ENCODE measurements at regions not wholly inside any gene's neighbourhood (a gene's known extent, or its start where the extent isn't known, plus 50 kb on each side); places are given as distances from the start of the nearest gene placed in this dataset.
"Not testable (repeated sequence)": the region's sequence is repeated elsewhere in the genome, so short reads cannot be mapped to it uniquely, and the experiment has no call there.

DNA sequence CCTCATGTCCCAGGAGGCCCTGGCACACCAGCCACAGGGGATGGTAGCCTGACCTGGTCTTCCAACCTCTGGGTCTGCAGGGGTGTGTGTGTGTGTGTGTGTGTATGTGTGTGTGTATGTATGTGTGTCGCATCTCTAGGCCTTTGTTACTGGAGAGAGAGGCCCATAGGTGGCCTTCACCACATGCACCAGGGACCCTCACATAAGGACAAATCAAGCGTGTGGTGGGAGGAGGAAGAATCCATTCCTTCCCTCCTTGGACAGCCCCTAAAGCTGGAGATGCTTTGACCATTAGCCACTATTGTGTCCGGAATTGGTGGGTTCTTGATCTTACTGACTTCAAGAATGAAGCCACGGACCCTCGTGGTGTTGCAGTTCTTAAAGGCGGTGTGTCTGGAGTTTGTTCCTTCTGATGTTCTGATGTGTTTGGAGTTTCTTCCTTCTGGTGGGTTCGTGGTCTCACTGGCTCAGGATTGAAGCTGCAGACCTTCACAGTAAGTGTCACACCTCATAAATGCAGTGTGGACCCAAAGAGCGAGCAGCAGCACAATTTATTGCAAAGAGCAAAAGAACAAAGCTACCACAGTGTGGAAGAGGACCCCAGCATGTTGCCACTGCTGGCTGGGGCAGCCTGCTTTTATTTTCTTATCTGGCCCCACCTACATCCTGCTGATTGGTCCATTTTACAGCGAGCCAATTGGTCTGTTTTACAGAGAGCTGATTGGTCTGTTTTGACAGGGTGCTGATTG lies 104.1 kb downstream of the DDX1 start:
- H3K4me1 Mint-ChIP-seq = no peaks in the 10 kb centered on the region
- no peaks in the 10 kb centered on the region for H3K36me3 Mint-ChIP-seq
- no peaks in the 10 kb centered on the region for H3K9me3 Mint-ChIP-seq
- no peak overlapping the region for H3K27ac Mint-ChIP-seq
- no peak overlapping the region for H3K4me3 Mint-ChIP-seq
- H3K27me3 Mint-ChIP-seq = no peaks in the 10 kb centered on the region

DNA sequence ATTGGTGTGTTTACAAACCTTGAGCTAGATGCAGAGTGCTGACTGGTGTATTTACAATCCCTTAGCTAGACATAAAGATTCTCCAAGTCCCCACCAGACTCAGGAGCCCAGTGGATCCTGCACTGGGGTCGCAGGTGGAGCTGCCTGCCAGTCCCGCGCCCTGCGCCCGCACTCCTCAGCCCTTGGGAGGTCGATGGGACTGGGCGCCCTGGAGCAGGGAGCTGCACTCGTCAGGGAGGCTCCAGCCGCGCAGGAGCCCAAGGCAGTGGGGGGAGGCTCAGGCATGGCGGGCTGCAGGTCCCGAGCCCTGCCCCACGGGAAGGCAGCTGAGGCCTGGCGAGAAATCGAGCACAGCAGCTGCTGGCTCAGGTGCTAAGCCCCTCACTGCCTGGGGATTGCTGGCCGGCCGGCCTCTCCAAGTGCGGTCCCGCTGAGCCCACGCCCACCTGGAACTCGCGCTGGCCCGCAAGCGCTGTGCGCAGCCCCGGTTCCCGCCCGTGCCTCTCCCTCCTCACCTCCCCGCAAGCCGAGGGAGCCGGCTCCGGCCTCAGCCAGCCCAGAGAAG lies 105.0 kb downstream of the DDX1 start:
- not testable (repeated sequence) for H3K27ac Mint-ChIP-seq, H3K4me1 Mint-ChIP-seq, H3K9me3 Mint-ChIP-seq, H3K4me3 Mint-ChIP-seq, H3K36me3 Mint-ChIP-seq, H3K27me3 Mint-ChIP-seq

DNA sequence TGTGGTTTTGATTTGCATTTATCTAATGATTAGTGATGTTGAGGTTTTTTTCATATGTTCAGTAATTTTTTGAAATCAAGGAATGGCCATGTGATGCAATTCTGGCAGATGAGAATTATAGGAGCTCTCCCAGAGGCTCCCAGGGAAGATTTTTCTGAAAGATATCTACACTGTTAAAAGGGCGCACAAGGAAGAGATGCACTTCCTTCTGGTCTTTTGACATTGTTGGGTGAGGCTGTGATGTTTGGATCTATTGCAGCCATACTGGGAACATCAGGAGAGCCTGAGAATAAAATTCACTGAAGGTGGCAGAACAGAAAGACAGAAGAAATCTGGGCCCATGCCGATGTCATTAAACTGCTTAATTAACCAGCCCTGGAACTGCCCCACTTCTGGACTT lies 108.5 kb downstream of the DDX1 start:
- Mint-ChIP-seq H3K9me3 (no peaks in the 10 kb centered on the region), H3K27ac (no peak overlapping the region)

DNA sequence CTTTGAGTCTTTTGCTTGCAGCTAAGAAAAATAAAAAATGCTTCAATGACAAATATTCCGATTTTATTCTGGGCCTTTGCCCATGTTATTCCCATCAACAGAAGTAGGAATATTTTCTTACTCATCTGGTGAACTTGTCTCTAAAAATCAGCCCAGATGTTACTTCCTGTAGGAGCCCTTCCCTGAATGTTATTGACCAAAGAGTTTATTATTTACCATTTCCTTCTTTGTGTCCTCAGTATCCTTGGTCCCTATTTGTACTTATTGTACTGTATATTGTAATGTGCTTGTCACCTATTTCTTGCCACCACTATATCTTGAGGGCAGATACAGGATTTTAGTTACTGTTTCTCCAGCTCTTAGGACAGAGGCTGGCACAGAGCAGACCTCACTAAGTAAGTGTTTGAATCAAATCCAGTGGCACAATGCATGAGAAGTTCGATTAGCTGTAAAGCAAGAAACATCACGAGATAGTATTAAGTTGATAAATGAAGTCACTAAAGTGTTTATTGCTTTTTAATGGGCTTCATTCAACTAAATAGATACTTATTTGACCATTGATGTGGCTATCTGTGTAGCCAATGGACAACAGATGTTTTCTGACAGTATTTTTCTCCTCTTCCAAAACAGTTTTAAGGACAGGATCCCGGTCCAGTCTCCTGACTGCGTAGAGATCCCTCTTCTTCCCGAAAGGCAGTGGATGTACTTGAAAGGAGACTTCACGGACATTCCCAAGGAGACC lies 109.1 kb downstream of the DDX1 start:
- Mint-ChIP-seq H3K9me3 (no peaks in the 10 kb centered on the region), H3K4me3 (no peak overlapping the region), H3K27me3 (no peaks in the 10 kb centered on the region), H3K4me1 (no peaks in the 10 kb centered on the region), H3K27ac (no peak overlapping the region), H3K36me3 (no peaks in the 10 kb centered on the region)

More for the DNA sequence above, 108.5 kb downstream of the DDX1 start:
- H3K4me3 Mint-ChIP-seq = no peak overlapping the region
- no peaks in the 10 kb centered on the region for H3K36me3 Mint-ChIP-seq
- no peaks in the 10 kb centered on the region for H3K27me3 Mint-ChIP-seq
- no peaks in the 10 kb centered on the region for H3K4me1 Mint-ChIP-seq

DNA sequence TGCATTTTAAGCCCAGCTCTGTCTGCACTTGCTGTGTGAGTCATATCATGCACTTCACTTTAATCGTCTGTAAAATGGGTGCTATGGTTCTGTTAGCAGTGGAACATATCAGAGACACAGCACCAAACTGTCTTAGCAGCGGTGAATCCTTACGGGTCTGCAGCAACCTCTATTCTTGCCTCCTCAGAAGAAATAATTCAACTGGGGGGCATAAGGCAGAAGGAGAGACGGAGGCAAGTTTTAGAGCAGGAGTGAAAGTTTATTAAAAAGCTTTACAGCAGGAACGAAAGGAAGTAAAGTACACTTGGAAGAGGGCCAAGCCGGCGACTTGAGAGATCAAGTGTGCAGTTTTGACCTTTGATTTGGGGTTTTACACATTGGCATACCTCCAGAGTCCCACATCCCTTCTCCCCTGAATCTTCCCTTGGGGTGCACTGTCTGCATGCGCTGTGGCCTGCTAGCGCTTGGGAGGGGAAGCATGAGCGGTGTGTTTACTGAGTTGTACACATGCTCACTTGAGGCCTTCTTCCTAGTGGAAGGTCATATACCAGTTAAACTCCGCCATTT lies 109.8 kb downstream of the DDX1 start:
- H3K27ac Mint-ChIP-seq = no peak overlapping the region
- H3K9me3 Mint-ChIP-seq = no peaks in the 10 kb centered on the region
- H3K36me3 Mint-ChIP-seq = no peaks in the 10 kb centered on the region
- H3K27me3 Mint-ChIP-seq = no peaks in the 10 kb centered on the region
- no peak overlapping the region for H3K4me3 Mint-ChIP-seq
- H3K4me1 Mint-ChIP-seq = no peaks in the 10 kb centered on the region

DNA sequence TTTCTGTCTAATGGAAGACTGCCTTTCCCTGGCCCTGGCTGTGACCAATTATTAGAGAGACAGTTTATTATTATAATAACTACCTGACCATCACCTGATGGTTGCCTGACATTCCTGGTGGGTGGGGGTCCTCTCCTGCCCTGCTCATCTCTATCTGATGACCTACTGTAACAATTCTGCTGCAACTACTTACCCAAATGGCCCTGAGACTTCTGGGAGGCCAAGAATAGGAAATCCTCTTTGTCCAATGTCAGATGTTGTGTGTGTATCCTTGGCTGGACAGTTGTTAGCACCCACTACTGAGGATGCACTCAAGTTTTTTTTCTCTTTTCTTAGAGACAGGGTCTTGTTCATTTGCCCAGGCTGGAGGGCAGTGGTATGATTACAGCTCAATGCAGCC lies 110.3 kb downstream of the DDX1 start:
- Mint-ChIP-seq H3K27ac (no peak overlapping the region), H3K4me1 (no peaks in the 10 kb centered on the region), H3K27me3 (no peaks in the 10 kb centered on the region), H3K9me3 (no peaks in the 10 kb centered on the region), H3K36me3 (no peaks in the 10 kb centered on the region), H3K4me3 (no peak overlapping the region)

DNA sequence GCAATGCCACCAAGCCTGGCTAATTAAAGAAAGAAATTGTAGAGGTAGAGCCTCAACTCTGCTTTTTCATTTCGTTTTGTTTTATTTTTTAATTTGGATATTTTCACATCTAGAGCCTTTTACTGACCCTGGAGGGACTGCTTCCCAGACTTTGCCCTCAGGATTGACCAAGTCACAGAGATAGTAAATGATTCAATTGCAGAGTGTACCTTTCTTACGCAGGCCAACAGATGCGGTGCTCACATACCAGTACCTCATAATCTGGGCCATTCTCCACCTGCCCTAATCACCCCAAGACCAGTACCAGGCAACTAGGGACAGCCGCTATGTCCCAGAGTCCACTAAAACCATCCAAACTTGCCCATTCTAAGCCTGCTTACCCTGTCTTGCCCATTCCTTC lies 110.8 kb downstream of the DDX1 start:
- H3K9me3 Mint-ChIP-seq = no peaks in the 10 kb centered on the region
- no peaks in the 10 kb centered on the region for H3K36me3 Mint-ChIP-seq
- H3K27me3 Mint-ChIP-seq = no peaks in the 10 kb centered on the region
- no peak overlapping the region for H3K4me3 Mint-ChIP-seq
- no peak overlapping the region for H3K27ac Mint-ChIP-seq
- no peaks in the 10 kb centered on the region for H3K4me1 Mint-ChIP-seq

DNA sequence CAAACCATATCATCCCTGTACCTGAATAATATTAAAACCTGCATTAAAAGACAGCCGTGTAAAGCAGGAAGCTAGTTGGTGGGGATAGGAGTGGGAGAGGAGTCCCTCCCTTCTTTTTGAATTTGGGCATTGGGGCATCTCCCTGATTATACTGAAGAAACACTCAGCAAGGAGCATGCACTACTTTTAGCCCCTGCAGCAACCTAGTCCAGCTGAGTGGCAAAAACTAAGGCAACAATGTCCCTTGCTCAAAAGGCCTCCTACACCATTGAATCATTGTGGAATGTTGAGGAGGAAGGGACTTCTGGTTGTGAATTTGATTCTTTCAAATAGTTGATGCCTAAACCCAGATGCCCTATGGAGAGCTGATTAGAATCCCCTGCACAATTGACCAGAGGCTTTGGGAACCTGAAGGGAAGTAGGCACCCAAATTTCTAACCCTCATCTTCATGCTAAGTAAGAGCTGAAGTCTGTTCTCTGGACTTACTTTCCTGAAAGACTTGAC lies 111.7 kb downstream of the DDX1 start:
- no peaks in the 10 kb centered on the region for H3K4me1 Mint-ChIP-seq
- H3K27ac Mint-ChIP-seq = no peak overlapping the region
- H3K27me3 Mint-ChIP-seq = no peaks in the 10 kb centered on the region
- H3K4me3 Mint-ChIP-seq = no peak overlapping the region
- H3K9me3 Mint-ChIP-seq = no peaks in the 10 kb centered on the region
- H3K36me3 Mint-ChIP-seq = no peaks in the 10 kb centered on the region

DNA sequence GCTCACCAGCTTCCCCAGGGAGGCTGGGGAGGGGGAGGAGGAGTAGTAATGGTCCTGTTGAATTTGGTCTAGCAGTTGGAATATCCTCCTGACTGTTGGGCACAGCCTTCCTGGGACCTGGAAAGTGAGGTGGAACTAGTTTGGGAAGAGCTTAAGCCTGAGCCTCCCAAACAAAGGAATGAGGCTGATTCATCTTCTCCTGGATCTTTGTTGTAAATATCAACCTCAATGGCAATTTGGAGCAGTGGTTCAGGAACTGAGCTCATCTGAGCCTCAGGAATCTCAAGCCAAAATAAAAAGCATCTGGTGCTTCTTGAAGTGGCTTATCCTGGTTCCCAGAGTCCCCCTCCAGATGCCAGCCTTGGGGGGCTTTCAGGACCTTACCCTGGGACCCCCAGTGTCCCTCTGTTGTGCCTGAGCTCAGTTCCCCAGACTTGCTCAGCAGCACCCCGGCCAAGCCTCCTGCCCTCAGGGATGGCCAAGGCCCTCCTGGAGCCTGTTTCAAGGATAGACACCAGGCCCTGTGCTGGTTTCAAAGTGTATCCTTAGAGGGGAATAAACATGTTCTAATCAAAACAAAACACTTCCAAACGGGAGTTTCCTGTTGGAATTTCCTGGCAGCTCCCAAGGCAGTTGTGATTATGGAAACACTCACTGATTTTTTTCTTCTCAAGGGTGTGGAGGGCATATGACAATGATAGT lies 112.6 kb downstream of the DDX1 start:
- Mint-ChIP-seq H3K9me3 (no peaks in the 10 kb centered on the region), H3K4me3 (no peak overlapping the region), H3K27me3 (no peaks in the 10 kb centered on the region), H3K36me3 (no peaks in the 10 kb centered on the region), H3K27ac (no peak overlapping the region), H3K4me1 (no peaks in the 10 kb centered on the region)

DNA sequence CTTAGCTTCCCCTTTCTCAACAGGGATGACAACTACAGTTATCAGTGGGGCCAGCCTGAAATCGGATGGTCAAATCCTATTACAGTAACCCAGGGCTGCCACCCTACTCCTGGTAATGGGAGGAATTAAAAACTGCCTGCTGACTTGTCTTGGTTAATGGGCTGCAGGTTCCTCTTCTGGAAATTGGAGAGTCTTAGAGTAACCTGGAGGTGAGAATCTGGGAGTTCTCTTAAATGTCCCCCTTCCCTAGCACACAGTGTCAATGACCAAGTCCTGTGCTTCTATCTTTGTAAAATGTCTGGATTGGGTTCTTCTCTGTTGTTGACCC lies 113.1 kb downstream of the DDX1 start:
- Mint-ChIP-seq H3K36me3 (no peaks in the 10 kb centered on the region), H3K4me1 (no peaks in the 10 kb centered on the region), H3K27me3 (peaks cover 2% of the 10 kb centered on the region), H3K27ac (no peak overlapping the region), H3K4me3 (no peak overlapping the region), H3K9me3 (no peaks in the 10 kb centered on the region)

DNA sequence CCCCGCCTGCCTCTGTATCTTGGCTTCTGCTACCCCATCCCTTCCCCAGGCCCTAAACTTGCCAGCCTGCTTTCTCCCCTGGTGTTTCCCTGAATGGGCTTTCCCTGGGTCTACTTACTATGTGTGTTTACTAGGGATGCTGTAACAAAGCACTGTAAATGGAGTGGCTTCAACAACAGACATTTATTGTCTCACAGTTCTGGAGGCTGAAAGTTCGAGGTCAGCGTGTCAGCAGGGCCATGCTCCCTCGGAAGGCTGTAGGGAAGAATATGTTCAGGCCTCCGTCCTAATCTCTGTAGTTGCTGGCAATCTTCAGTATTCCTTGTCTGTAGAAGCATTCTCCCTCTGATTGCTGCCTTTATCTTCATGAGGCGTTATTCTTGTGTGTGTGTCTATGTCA lies 113.6 kb downstream of the DDX1 start:
- no peaks in the 10 kb centered on the region for H3K9me3 Mint-ChIP-seq
- H3K4me3 Mint-ChIP-seq = no peak overlapping the region
- no peaks in the 10 kb centered on the region for H3K4me1 Mint-ChIP-seq
- peaks cover 3% of the 10 kb centered on the region for H3K27me3 Mint-ChIP-seq
- H3K27ac Mint-ChIP-seq = no peak overlapping the region
- H3K36me3 Mint-ChIP-seq = no peaks in the 10 kb centered on the region

DNA sequence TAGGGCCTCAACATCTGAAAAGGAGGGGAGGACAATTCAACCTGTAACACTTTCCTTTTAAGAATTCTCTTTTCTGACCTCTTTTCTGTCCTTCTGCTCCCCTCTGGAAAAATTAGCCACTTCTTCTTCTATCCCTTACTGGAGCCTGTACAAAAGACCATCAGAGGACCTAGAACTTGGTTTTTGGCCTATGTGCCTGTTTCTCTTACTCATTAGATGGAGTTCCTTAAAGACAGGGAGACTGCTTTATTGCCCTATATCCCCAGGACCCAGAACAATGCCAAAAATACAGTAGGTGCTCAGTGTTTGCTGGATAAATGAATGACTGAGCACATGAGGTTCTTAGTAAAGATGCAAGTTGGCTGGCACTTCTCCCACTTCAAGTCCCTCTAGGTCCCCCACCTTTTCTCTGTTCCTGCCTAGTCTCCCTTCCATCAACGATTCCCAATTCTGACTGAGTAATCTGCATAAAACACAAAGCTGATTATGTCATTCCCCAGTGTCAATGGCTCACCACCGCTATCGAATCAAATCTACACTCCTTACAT lies 114.2 kb downstream of the DDX1 start:
- no peak overlapping the region for H3K4me3 Mint-ChIP-seq

DNA sequence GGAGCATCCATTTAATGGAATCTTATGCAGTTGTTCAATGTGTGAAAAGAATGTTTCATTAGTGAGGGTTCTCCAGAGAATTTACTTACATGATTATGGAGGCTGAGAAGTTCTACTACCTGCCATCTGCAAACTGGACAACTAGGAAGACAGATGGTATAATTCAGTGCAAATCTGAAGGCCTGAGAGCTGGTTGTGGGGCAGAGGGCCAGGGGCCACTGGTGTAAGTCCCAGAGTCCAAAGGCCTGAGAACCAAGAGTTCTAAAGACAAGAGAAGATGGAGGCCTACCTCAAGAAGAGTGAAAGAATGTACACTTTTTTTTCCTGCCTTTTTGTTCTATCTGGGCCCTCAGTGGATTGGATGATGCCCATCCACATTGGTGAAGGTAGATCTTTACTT lies 114.8 kb downstream of the DDX1 start:
- Mint-ChIP-seq H3K27me3 (peaks cover 3% of the 10 kb centered on the region), H3K36me3 (no peaks in the 10 kb centered on the region), H3K27ac (no peak overlapping the region), H3K4me3 (no peak overlapping the region), H3K9me3 (no peaks in the 10 kb centered on the region), H3K4me1 (no peaks in the 10 kb centered on the region)

More for the DNA sequence above, 114.2 kb downstream of the DDX1 start:
- H3K36me3 Mint-ChIP-seq = no peaks in the 10 kb centered on the region
- no peaks in the 10 kb centered on the region for H3K4me1 Mint-ChIP-seq
- no peaks in the 10 kb centered on the region for H3K9me3 Mint-ChIP-seq
- H3K27me3 Mint-ChIP-seq = peaks cover 3% of the 10 kb centered on the region
- H3K27ac Mint-ChIP-seq = no peak overlapping the region

DNA sequence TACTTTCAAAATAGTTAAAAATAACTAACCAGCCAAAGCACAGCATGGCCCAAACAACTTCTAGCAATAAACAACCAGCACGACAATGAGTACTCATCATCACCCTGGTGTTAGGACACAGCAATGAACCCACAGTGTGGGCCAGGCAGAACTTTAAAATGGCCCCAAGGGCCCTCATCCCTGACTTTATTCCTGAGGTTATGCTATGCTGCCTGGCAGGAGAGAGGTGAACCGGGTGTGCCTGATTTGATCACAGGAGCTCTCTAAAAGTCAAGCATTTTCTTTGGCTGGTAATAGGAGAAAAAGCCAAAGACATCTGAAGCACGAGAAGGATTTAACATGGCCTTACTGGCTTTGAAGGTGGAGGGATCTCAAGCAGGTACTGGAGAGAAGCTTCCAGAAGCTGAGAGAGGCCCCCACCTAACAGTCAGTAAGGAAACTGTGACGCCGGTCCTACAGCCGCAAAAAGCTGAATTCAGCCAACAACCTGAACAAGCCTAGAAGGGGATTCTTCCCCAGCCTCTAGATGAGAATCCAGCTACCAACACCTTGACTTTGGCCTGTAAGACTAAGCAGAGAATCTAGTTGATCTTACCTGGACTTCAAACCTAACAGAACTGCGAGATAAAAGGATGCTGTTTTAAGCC lies 115.4 kb downstream of the DDX1 start:
- peaks cover 3% of the 10 kb centered on the region for H3K27me3 Mint-ChIP-seq
- no peaks in the 10 kb centered on the region for H3K9me3 Mint-ChIP-seq
- no peak overlapping the region for H3K27ac Mint-ChIP-seq
- no peak overlapping the region for H3K4me3 Mint-ChIP-seq
- H3K36me3 Mint-ChIP-seq = no peaks in the 10 kb centered on the region
- no peaks in the 10 kb centered on the region for H3K4me1 Mint-ChIP-seq

DNA sequence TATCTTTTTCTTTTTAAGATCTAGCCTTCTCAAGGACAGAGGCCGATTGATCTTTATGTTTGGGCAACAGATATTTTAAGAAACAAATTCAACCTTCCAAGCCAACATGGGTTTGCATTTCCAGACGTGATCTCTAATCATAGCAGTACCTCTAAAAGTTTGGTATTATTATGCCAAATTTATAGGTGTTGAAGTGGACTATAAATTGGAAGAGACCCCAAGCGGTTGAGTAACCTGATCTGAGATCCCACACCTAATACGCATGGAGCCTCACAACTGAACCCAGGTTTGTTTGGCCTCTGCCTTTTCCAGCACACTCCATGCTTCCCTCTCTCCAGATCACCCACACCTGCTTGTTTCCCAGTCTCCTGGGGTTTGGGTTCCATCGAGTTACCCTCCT lies 116.5 kb downstream of the DDX1 start:
- no peak overlapping the region for H3K27ac Mint-ChIP-seq
- peaks cover 3% of the 10 kb centered on the region for H3K27me3 Mint-ChIP-seq
- H3K36me3 Mint-ChIP-seq = no peaks in the 10 kb centered on the region
- no peak overlapping the region for H3K4me3 Mint-ChIP-seq
- no peaks in the 10 kb centered on the region for H3K9me3 Mint-ChIP-seq
- H3K4me1 Mint-ChIP-seq = no peaks in the 10 kb centered on the region
